H1 (cell line): ENCODE measurements at regions not wholly inside any gene's neighbourhood (a gene's known extent, or its start where the extent isn't known, plus 50 kb on each side); places are given as distances from the start of the nearest gene placed in this dataset.

ENCODE experiments used
- CHD2 ChIP-seq: IDR thresholded peaks from 2 replicates; pipeline ENCODE4 v1.6.1; 2012; ENCODE audit warnings: low read length, improper control_type of control experiment
- RBBP5 ChIP-seq: IDR thresholded peaks from 2 replicates; pipeline ENCODE4 v1.7.1; 2012; ENCODE audit warnings: low read depth, mild to moderate bottlenecking, inconsistent platforms, low read length, moderate library complexity, borderline replicate concordance
- SP1 ChIP-seq: IDR thresholded peaks from 2 replicates; pipeline ENCODE4 v1.6.1; 2011; ENCODE audit warnings: low read depth, low read length
- SUZ12 ChIP-seq: fragments of 200-600 bp; sonication (generic); IDR thresholded peaks from 2 replicates; pipeline ENCODE4 v1.6.1; 2012; ENCODE audit warnings: mild to moderate bottlenecking, inconsistent platforms, low read length, moderate library complexity, mixed read lengths
- TCF12 ChIP-seq: IDR thresholded peaks from 2 replicates; pipeline ENCODE4 v1.6.1; 2011; ENCODE audit warnings: low read depth, mild to moderate bottlenecking, low read length
- TF ChIP-seq, protein P1 (sequence below): IDR thresholded peaks from 2 replicates; pipeline ENCODE4 v1.6.1; 2012; ENCODE audit warnings: low read length, inconsistent platforms
- TF ChIP-seq, protein P2 (sequence below), 3 experiments: IDR thresholded peaks; 1 replicate in 2 of 3; 2 replicates in 1 of 3; pipeline versions ENCODE4 v1.5.1 to v1.6.1; 2011; ENCODE audit warnings: low read length in 3 of 3, mild to moderate bottlenecking in 3 of 3, inconsistent platforms in 2 of 3, low read depth in 1 of 3, moderate library complexity in 1 of 3; ENCODE audit not compliant: insufficient read depth in 1 of 3; ENCODE audit errors: control extremely low read depth in 1 of 3

DNA sequence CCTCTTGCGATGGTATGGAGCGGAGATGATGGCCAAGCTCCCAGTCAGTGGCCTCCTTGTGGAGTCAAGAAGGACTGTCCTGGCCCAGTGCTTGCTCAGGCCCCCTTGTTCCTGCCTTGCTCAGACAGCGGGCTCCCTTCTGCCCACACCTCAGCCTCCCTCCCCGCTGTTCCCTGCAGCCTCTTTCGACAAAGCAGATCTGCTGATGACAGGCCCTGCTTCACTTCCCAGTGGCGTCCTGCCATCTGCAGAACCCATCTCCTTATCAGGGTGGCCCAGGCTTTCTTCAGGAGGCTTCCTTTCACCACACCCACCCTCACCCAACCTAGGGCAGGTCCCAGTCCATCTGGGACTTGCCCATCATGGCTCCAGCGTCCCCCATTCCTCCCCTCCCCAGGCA, 80.0 kb downstream of the CLDN34 start:
- TF ChIP-seq, protein P1, sequence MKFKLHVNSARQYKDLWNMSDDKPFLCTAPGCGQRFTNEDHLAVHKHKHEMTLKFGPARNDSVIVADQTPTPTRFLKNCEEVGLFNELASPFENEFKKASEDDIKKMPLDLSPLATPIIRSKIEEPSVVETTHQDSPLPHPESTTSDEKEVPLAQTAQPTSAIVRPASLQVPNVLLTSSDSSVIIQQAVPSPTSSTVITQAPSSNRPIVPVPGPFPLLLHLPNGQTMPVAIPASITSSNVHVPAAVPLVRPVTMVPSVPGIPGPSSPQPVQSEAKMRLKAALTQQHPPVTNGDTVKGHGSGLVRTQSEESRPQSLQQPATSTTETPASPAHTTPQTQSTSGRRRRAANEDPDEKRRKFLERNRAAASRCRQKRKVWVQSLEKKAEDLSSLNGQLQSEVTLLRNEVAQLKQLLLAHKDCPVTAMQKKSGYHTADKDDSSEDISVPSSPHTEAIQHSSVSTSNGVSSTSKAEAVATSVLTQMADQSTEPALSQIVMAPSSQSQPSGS = no peak
- TF ChIP-seq, protein P2, sequence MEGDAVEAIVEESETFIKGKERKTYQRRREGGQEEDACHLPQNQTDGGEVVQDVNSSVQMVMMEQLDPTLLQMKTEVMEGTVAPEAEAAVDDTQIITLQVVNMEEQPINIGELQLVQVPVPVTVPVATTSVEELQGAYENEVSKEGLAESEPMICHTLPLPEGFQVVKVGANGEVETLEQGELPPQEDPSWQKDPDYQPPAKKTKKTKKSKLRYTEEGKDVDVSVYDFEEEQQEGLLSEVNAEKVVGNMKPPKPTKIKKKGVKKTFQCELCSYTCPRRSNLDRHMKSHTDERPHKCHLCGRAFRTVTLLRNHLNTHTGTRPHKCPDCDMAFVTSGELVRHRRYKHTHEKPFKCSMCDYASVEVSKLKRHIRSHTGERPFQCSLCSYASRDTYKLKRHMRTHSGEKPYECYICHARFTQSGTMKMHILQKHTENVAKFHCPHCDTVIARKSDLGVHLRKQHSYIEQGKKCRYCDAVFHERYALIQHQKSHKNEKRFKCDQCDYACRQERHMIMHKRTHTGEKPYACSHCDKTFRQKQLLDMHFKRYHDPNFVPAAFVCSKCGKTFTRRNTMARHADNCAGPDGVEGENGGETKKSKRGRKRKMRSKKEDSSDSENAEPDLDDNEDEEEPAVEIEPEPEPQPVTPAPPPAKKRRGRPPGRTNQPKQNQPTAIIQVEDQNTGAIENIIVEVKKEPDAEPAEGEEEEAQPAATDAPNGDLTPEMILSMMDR (IDR thresholded peaks at IDR 0.05; ENCODE audit: control extremely low read depth in 1 of 3, insufficient read depth in 1 of 3, low read depth in 1 of 3, low read length in 3 of 3) = no peak
- no peak for TF ChIP-seq SP1
- no peak for TF ChIP-seq RBBP5
- no peak for TF ChIP-seq TCF12
- TF ChIP-seq CHD2 = no peak
- TF ChIP-seq SUZ12 = no peak
